H1 (cell line): ENCODE measurements at regions not wholly inside any gene's neighbourhood (a gene's known extent, or its start where the extent isn't known, plus 50 kb on each side); places are given as distances from the start of the nearest gene placed in this dataset.

ENCODE experiments used
- CTCF ChIA-PET: fragments of 300-600 bp; sonication (Branson Sonifier 250); formaldehyde crosslinking; loops from one replicate; lab custom pipeline; 2021; ENCODE audit not compliant: partially characterized antibody; lab: Charles Lee
- POLR2A ChIA-PET: fragments of 300-600 bp; sonication (Branson Sonifier 250); formaldehyde crosslinking; loops from one replicate; lab custom pipeline; 2021; ENCODE audit warnings: inconsistent platforms; ENCODE audit not compliant: partially characterized antibody; lab: Charles Lee
- DNase-seq, 2 experiments: peaks; one replicate each; pipeline versions ENCODE4 v3.0.0 to v3.0.0-alpha.2; 2010 to 2022; ENCODE audit warnings: low spot score in 2 of 2, low read depth in 1 of 2, mixed read lengths in 1 of 2
- FAIRE-seq: peaks from 2 replicates; lab custom pipeline; 2011; peaks lifted over from hg19 to GRCh38; lab: Jason Lieb, UNC
- H2AFZ ChIP-seq: 2 replicates; pipeline ENCODE4 v1.8.1; 2012; ENCODE audit warnings: low read length, inconsistent platforms
- H2AK5ac ChIP-seq: 2 replicates; pipeline ENCODE4 v1.6.1; 2013; ENCODE audit warnings: low read depth, low read length
- H2BK120ac ChIP-seq: replicated peaks from 2 replicates; pipeline ENCODE3; 2013; ENCODE audit warnings: low read depth, low read length, inconsistent platforms
- H2BK12ac ChIP-seq: 2 replicates; pipeline ENCODE4 v1.6.1; 2013; ENCODE audit warnings: low read depth, low read length
- H2BK15ac ChIP-seq: 2 replicates; pipeline ENCODE4 v1.6.1; 2013; ENCODE audit warnings: low read length
- H2BK20ac ChIP-seq: 2 replicates; pipeline ENCODE4 v1.6.1; 2013; ENCODE audit warnings: low read length
- H2BK5ac ChIP-seq: 2 replicates; pipeline ENCODE4 v1.6.1; 2013; ENCODE audit warnings: low read depth, low read length
- H3K14ac ChIP-seq: 2 replicates; pipeline ENCODE4 v1.6.1; 2013; ENCODE audit warnings: inconsistent platforms; ENCODE audit not compliant: insufficient read length
- H3K18ac ChIP-seq: 2 replicates; pipeline ENCODE4 v1.6.1; 2013; ENCODE audit warnings: low read length; ENCODE audit errors: extremely low read depth
- H3K23ac ChIP-seq: 2 replicates; pipeline ENCODE4 v1.6.1; 2013; ENCODE audit warnings: inconsistent platforms; ENCODE audit not compliant: insufficient read length
- H3K23me2 ChIP-seq: 2 replicates; pipeline ENCODE4 v1.6.1; 2013; ENCODE audit warnings: low read depth, low read length
- H3K27ac ChIP-seq: 2 replicates; pipeline ENCODE4 v1.6.1; 2011; ENCODE audit warnings: low read depth, low read length, inconsistent platforms
- H3K27me3 ChIP-seq, 4 experiments: replicated peaks in 1 of 4; 1 replicate in 1 of 4; 2 replicates in 3 of 4; pipeline versions ENCODE4 v1.6.1 to v1.8.1; 2011 to 2013; ENCODE audit warnings: low read length in 3 of 4, mild to moderate bottlenecking in 3 of 4, inconsistent platforms in 2 of 4, mixed read lengths in 2 of 4, moderate library complexity in 1 of 4; ENCODE audit not compliant: control insufficient read depth in 3 of 4, insufficient read depth in 3 of 4; ENCODE audit errors: extremely low read depth in 1 of 4
- H3K36me3 ChIP-seq, 4 experiments: 2 replicates each; pipeline versions ENCODE4 v1.6.1 to v1.8.1; 2011 to 2013; ENCODE audit warnings: mild to moderate bottlenecking in 4 of 4, low read length in 3 of 4, moderate library complexity in 2 of 4, control low read depth in 1 of 4, inconsistent platforms in 1 of 4; ENCODE audit not compliant: insufficient read depth in 4 of 4, control insufficient read depth in 2 of 4
- H3K4ac ChIP-seq: replicated peaks from 2 replicates; pipeline ENCODE3; 2013; ENCODE audit warnings: low read length, low read depth, mixed read lengths, inconsistent platforms; ENCODE audit not compliant: insufficient read length
- H3K4me1 ChIP-seq, 4 experiments: replicated peaks in 1 of 4; 1 replicate in 1 of 4; 2 replicates in 3 of 4; pipeline versions ENCODE4 v1.6.1 to v1.8.1; 2011 to 2013; ENCODE audit warnings: low read length in 3 of 4, inconsistent platforms in 2 of 4, mixed read lengths in 1 of 4; ENCODE audit not compliant: insufficient read depth in 4 of 4, control insufficient read depth in 3 of 4
- H3K4me2 ChIP-seq, 2 experiments: 2 replicates each; pipeline versions ENCODE4 v1.6.1 to v1.8.1; 2011 to 2013; ENCODE audit warnings: low read depth in 2 of 2, low read length in 2 of 2, control low read depth in 1 of 2, inconsistent platforms in 1 of 2, mild to moderate bottlenecking in 1 of 2; ENCODE audit not compliant: insufficient read depth in 1 of 2
- H3K4me3 ChIP-seq, 4 experiments: fragments of 200-600, 300-600 bp in 1 of 4; sonication (generic), shearing (Covaris generic), sonication (Bioruptor Twin) in 1 of 4; 2 replicates each; pipeline versions ENCODE4 v1.5.1 to v1.8.1; 2011 to 2016; ENCODE audit warnings: low read length in 4 of 4, low read depth in 3 of 4, control low read depth in 2 of 4, inconsistent platforms in 2 of 4, mild to moderate bottlenecking in 2 of 4, mixed read lengths in 1 of 4, moderate library complexity in 1 of 4; ENCODE audit not compliant: insufficient read depth in 2 of 4; ENCODE audit errors: extremely low read depth in 1 of 4
- H3K56ac ChIP-seq: replicated peaks from 2 replicates; pipeline ENCODE3; 2013; ENCODE audit warnings: low read depth, mild to moderate bottlenecking, mixed read lengths, low read length, inconsistent platforms; ENCODE audit not compliant: insufficient read length
- H3K79me1 ChIP-seq: 2 replicates; pipeline ENCODE4 v1.6.1; 2013; ENCODE audit warnings: low read depth, low read length, control low read depth
- H3K79me2 ChIP-seq, 2 experiments: 2 replicates each; pipeline versions ENCODE4 v1.6.1 to v1.8.1; 2012 to 2013; ENCODE audit warnings: low read length in 2 of 2, mild to moderate bottlenecking in 2 of 2, inconsistent platforms in 1 of 2; ENCODE audit not compliant: insufficient read depth in 2 of 2, control insufficient read depth in 1 of 2
- H3K9ac ChIP-seq, 4 experiments: replicated peaks in 1 of 4; 1 replicate in 1 of 4; 2 replicates in 3 of 4; pipeline versions ENCODE4 v1.6.1 to v1.8.1; 2011 to 2013; ENCODE audit warnings: low read depth in 3 of 4, low read length in 3 of 4, control low read depth in 2 of 4, mild to moderate bottlenecking in 2 of 4, moderate library complexity in 2 of 4, inconsistent platforms in 1 of 4; ENCODE audit errors: extremely low read depth in 1 of 4
- H3K9me3 ChIP-seq, 2 experiments: 2 replicates each; pipeline versions ENCODE4 v1.6.1 to v1.8.1; 2012 to 2013; ENCODE audit warnings: mild to moderate bottlenecking in 2 of 2, moderate library complexity in 2 of 2, control low read depth in 1 of 2, inconsistent platforms in 1 of 2, low read depth in 1 of 2, low read length in 1 of 2, mixed read lengths in 1 of 2; ENCODE audit not compliant: insufficient read depth in 2 of 2
- H4K20me1 ChIP-seq, 2 experiments: replicated peaks in 1 of 2; 2 replicates each; pipeline versions ENCODE3 to v1.8.1; 2011 to 2013; ENCODE audit warnings: inconsistent platforms in 2 of 2, low read length in 2 of 2, mild to moderate bottlenecking in 1 of 2; ENCODE audit not compliant: insufficient read depth in 2 of 2, control insufficient read depth in 1 of 2
- H4K5ac ChIP-seq: 2 replicates; pipeline ENCODE4 v1.6.1; 2013; ENCODE audit warnings: low read length, low read depth, mixed read lengths, inconsistent platforms; ENCODE audit not compliant: insufficient read length
- H4K8ac ChIP-seq: 2 replicates; pipeline ENCODE4 v1.8.0; 2013; ENCODE audit warnings: mild to moderate bottlenecking, moderate library complexity, low read length, inconsistent platforms; ENCODE audit not compliant: insufficient read depth; ENCODE audit errors: extremely low read depth
- H4K91ac ChIP-seq: replicated peaks from 2 replicates; pipeline ENCODE3; 2013; ENCODE audit warnings: low read length, mixed read lengths, inconsistent platforms; ENCODE audit not compliant: insufficient read length
- RFX5 ChIP-seq: IDR thresholded peaks from 2 replicates; pipeline ENCODE4 v1.6.1; 2011; ENCODE audit warnings: low read depth, low read length, improper control_type of control experiment, borderline replicate concordance
- TEAD4 ChIP-seq: IDR thresholded peaks from 2 replicates; pipeline ENCODE4 v1.6.1; 2012; ENCODE audit warnings: low read depth, low read length, inconsistent platforms, mixed read lengths
- WGBS, 2 experiments: shearing (Covaris generic) in 1 of 2; methylation state at CpG; one replicate each; pipeline versions ENCODE4 v1.1.6 to v1.1.7; 2013 to 2015; ENCODE audit warnings: low lambda C conversion rate in 2 of 2, mixed read lengths in 2 of 2, inconsistent platforms in 1 of 2, low coverage in 1 of 2, missing lambda C conversion rate in 1 of 2; ENCODE audit not compliant: insufficient replicate concordance in 2 of 2, insufficient coverage in 1 of 2, insufficient read length in 1 of 2; ENCODE audit errors: extremely low coverage in 1 of 2, missing lambda C conversion rate in 1 of 2; 5-methylcytosine and 5-hydroxymethylcytosine counted together

GRCh38 chr7:18399436-18400235, 95.9 kb upstream of the HDAC9 start:
- no peak overlapping the region for H3K56ac ChIP-seq
- no peaks in the 10 kb centered on the region for H3K79me2 ChIP-seq
- TF ChIP-seq RFX5 (no peak), TEAD4 (peak; percentile 64)
- H3K4me1 ChIP-seq, result peaks cover 0 to 33% (median 12%) of the 10 kb centered on the region in 4 experiments; a peak in 5 of 7 replicates
- no peak overlapping the region for H4K91ac ChIP-seq
- H3K18ac ChIP-seq, result no peak overlapping the region
- H3K14ac ChIP-seq, result no peak overlapping the region
- H3K27ac ChIP-seq, result no peak overlapping the region
- no peak overlapping the region for H3K4ac ChIP-seq
- no peak overlapping the region for H3K4me3 ChIP-seq
- FAIRE-seq (peak; percentile 42), DNase-seq (no peak)
- whole genome bisulfite sequencing, 2 experiments, result 55% methylated on average over 4 of the region's 4 CpGs; no CpG with 5 or more reads in 1 of the 2 experiments
- no peak overlapping the region for H3K23ac ChIP-seq
- no peaks in the 10 kb centered on the region; the same call in 1 of the 2 replicates for H3K23me2 ChIP-seq
- H2BK5ac ChIP-seq, result no peak overlapping the region
- H2BK20ac ChIP-seq, result no peak overlapping the region
- H3K36me3 ChIP-seq, result no peaks in the 10 kb centered on the region
- no peak overlapping the region for H2BK15ac ChIP-seq
- peak overlapping the region; percentile 30; the same call in 1 of the 2 replicates for H2BK12ac ChIP-seq
- H3K9me3 ChIP-seq, result no peaks in the 10 kb centered on the region
- H2AFZ ChIP-seq, result peak overlapping the region; percentile 43; the same call in 1 of the 2 replicates
- no peak overlapping the region for H2AK5ac ChIP-seq
- CTCF ChIA-PET, result interaction anchor here (0.8 to 1.6 kb wide), 6 partner anchors 11 to 47 kb away, joined by 3 to 7 read pairs (median 3); no protein-coding TSS in a partner anchor
- no peak overlapping the region for H4K8ac ChIP-seq
- H3K4me2 ChIP-seq, result peak overlapping the region; percentile 37 to 38; a peak in 3 of 4 replicates
- no peaks in the 10 kb centered on the region for H3K79me1 ChIP-seq
- peak overlapping the region; percentile 75 for H4K5ac ChIP-seq
- H4K20me1 ChIP-seq, result no peaks in the 10 kb centered on the region
- no peak overlapping the region for H2BK120ac ChIP-seq
- POLR2A ChIA-PET, result interaction anchor here (1.2 kb wide), 1 partner anchor 96 kb away, joined by 4 read pairs; the partner anchor contains the start of gene HDAC9
- H3K27me3 ChIP-seq, result no peaks in the 10 kb centered on the region
- H3K9ac ChIP-seq, result no peak overlapping the region
